ENCODE measurements at regions not wholly inside any gene's neighbourhood (a gene's known extent, or its start where the extent isn't known, plus 50 kb on each side); places are given as distances from the start of the nearest gene placed in this dataset.

DNA sequence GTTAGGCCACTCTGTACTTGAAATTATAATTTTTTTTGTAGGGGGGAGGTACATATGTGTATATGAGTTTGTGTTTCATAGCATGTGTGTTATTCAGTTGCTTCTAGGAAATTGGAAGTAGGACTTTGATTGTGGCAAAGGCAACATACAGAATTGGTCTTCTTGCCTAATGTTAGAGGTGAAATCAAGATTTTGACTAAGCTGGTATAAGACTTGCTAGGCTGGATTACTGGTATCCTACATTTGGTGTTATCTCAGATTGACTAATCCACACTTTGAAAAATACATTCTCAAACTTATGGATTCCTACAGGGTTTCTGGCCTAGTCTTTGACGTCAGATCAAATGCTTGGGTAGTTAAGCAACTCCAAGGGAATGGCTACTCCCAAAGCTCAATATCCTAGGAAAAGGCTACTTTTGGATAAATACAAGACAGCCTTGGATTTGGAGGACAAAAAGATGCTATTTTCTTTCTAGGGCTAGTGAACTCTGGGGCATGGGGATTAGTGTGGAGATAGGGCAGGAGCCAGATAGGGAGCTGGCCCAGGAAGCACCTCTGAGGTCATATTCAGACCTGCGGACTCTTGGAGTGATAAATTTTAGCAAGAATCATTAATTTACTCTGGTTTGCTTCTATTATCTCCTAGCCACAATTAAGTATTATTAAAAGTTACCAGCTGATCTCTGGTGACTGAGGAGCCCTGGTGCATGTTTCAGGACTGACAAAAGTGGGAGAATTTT lies 144.0 kb upstream of the RPS23 start (continued):
- TF ChIP-seq CREM (IDR thresholded peaks at IDR 0.05; ENCODE audit: low read depth): no peak
- peak; percentile 27; the same call in 1 of the 2 replicates for TF ChIP-seq BRD4 (IDR thresholded peaks at IDR 0.05)
- TF ChIP-seq EP300 (IDR thresholded peaks at IDR 0.05; ENCODE audit: low read length): peak; percentile 14; the same call in 1 of the 2 replicates
- no peak for TF ChIP-seq ATF7 (IDR thresholded peaks at IDR 0.05)
- TF ChIP-seq TFAM (CRISPR knock-in tag; conservative IDR thresholded peaks at IDR 0.05): no peak
- TF ChIP-seq ETV5 (CRISPR knock-in tag; IDR thresholded peaks at IDR 0.05; ENCODE audit: low read depth): 0 out of 2 replicates have a peak, but pooled peaks have one; percentile 30
- TF ChIP-seq C11orf30 (IDR thresholded peaks at IDR 0.05; ENCODE audit: low read depth): no peak
- TF ChIP-seq, protein P1, sequence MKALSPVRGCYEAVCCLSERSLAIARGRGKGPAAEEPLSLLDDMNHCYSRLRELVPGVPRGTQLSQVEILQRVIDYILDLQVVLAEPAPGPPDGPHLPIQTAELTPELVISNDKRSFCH (CRISPR knock-in tag; IDR thresholded peaks at IDR 0.05): no peak
- TF ChIP-seq, protein P1 (tag; IDR thresholded peaks at IDR 0.05): 0 out of 2 replicates have a peak, but pooled peaks have one; percentile 15
- no peak for TF ChIP-seq RUNX1 (IDR thresholded peaks at IDR 0.05; ENCODE audit: low read depth)
- TF ChIP-seq CBFA2T3 (IDR thresholded peaks at IDR 0.05): 0 out of 2 replicates have a peak, but pooled peaks have one; percentile 3
- TF ChIP-seq, protein P2, sequence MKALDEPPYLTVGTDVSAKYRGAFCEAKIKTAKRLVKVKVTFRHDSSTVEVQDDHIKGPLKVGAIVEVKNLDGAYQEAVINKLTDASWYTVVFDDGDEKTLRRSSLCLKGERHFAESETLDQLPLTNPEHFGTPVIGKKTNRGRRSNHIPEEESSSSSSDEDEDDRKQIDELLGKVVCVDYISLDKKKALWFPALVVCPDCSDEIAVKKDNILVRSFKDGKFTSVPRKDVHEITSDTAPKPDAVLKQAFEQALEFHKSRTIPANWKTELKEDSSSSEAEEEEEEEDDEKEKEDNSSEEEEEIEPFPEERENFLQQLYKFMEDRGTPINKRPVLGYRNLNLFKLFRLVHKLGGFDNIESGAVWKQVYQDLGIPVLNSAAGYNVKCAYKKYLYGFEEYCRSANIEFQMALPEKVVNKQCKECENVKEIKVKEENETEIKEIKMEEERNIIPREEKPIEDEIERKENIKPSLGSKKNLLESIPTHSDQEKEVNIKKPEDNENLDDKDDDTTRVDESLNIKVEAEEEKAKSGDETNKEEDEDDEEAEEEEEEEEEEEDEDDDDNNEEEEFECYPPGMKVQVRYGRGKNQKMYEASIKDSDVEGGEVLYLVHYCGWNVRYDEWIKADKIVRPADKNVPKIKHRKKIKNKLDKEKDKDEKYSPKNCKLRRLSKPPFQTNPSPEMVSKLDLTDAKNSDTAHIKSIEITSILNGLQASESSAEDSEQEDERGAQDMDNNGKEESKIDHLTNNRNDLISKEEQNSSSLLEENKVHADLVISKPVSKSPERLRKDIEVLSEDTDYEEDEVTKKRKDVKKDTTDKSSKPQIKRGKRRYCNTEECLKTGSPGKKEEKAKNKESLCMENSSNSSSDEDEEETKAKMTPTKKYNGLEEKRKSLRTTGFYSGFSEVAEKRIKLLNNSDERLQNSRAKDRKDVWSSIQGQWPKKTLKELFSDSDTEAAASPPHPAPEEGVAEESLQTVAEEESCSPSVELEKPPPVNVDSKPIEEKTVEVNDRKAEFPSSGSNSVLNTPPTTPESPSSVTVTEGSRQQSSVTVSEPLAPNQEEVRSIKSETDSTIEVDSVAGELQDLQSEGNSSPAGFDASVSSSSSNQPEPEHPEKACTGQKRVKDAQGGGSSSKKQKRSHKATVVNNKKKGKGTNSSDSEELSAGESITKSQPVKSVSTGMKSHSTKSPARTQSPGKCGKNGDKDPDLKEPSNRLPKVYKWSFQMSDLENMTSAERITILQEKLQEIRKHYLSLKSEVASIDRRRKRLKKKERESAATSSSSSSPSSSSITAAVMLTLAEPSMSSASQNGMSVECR (CRISPR knock-in tag; IDR thresholded peaks at IDR 0.05): no peak
- TF ChIP-seq TCF7 (IDR thresholded peaks at IDR 0.05; ENCODE audit: borderline replicate concordance): no peak
- TF ChIP-seq DMBX1 (CRISPR knock-in tag; IDR thresholded peaks at IDR 0.05; ENCODE audit: borderline replicate concordance): peak; percentile 55; the same call in 1 of the 2 replicates
